ENCODE measurements at regions not wholly inside any gene's neighbourhood (a gene's known extent, or its start where the extent isn't known, plus 50 kb on each side); places are given as distances from the start of the nearest gene placed in this dataset.

DNA sequence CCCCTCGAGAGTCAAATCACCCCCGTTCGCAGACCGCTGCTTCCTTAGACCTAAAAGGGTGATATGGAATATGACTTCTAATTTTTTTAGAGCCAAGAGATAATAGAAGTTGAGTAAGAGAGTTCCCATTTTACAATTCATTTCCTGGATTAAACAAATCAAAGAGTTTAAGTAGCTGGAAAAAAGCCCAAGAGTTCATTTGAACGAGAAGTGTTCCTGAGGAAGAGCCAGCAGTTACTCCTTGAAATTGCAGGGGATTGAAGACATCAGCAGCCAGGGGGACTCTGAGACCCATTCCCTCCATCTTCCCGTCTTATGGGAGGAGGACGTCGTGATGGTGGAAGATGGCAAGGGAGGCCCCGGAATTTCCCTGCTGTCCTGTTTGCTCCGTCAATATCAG is 277.0 kb downstream of the WDR11 start:
- Histone ChIP-seq H3K36me3 (replicated peaks in 1 of 2; ENCODE audit: control insufficient read depth in 1 of 2, insufficient read depth in 2 of 2, low read length in 1 of 2) (no peaks in the 10 kb centered on the region), H3K9ac (no peak overlapping the region), H4K20me1 (ENCODE audit: insufficient read depth) (no peaks in the 10 kb centered on the region), H3K27ac (ENCODE audit: low read depth in 2 of 2, low read length in 1 of 2) (no peak overlapping the region), H3K9me3 (no peaks in the 10 kb centered on the region), H3K4me3 (ENCODE audit: low read depth in 2 of 2, low read length in 1 of 2) (no peak overlapping the region), H3K27me3 (ENCODE audit: insufficient read depth) (no peaks in the 10 kb centered on the region), H3F3A (replicated peaks; ENCODE audit: insufficient read depth) (no peaks in the 10 kb centered on the region), H2AFZ (ENCODE audit: low read depth) (no peak overlapping the region), H3K4me2 (no peak overlapping the region), H3K4me1 (ENCODE audit: control insufficient read depth in 1 of 2, insufficient read depth in 2 of 2, low read depth in 1 of 2, low read length in 1 of 2) (no peaks in the 10 kb centered on the region), H3K79me2 (ENCODE audit: insufficient read depth) (no peaks in the 10 kb centered on the region), H3K9me2 (no peaks in the 10 kb centered on the region)
- ChIA-PET CTCF (no interaction called here), POLR2A (interaction anchor here (0.6 kb wide), 1 partner anchor 90 kb away, joined by 3 read pairs; no protein-coding TSS in a partner anchor)
- WGBS (ENCODE audit: low lambda C conversion rate) = 44% methylated on average over 10 of the region's 10 CpGs
- no peak for TF ChIP-seq MEF2A (IDR thresholded peaks at IDR 0.05; ENCODE audit: borderline replicate concordance, low read depth)
- no peak for DNase-seq

DNA sequence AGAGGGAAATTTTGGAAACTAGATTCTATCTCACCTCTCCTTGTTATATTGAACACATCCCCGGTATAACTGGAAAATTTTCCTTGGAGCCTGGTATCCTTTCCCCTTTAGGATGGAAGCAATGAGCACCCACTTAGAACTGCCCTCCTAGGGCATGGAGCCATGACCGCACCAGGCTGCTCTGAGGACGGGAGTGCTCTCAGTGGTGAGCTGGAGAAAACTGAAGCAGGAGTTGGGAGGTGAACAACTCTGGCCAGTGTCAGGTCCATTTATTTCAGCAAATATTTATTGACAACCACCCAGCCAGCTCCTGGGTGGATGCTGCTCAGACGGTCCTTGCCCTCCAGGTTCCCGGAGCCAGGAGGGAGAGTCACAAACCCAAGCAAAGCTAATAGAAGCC is 278.1 kb downstream of the WDR11 start:
- no peak for DNase-seq
- ChIA-PET POLR2A (no interaction called here), CTCF (interaction anchor here (0.7 kb wide), 1 partner anchor 184 kb away, joined by 4 read pairs; no protein-coding TSS in a partner anchor)
- 33% methylated on average over 5 of the region's 5 CpGs for WGBS (ENCODE audit: low lambda C conversion rate)
- no peak overlapping the region for H2AFZ ChIP-seq (ENCODE audit: low read depth)
- no peaks in the 10 kb centered on the region for H3K9me2 ChIP-seq
- H3K9me3 ChIP-seq = no peaks in the 10 kb centered on the region
- no peak overlapping the region for H3K9ac ChIP-seq
- H3K79me2 ChIP-seq (ENCODE audit: insufficient read depth) = no peaks in the 10 kb centered on the region
- no peaks in the 10 kb centered on the region for H3K4me1 ChIP-seq (ENCODE audit: control insufficient read depth in 1 of 2, insufficient read depth in 2 of 2, low read depth in 1 of 2, low read length in 1 of 2)
- H3F3A ChIP-seq (replicated peaks; ENCODE audit: insufficient read depth) = no peaks in the 10 kb centered on the region
- H3K27ac ChIP-seq (ENCODE audit: low read depth in 2 of 2, low read length in 1 of 2) = no peak overlapping the region
- TF ChIP-seq, protein P1, sequence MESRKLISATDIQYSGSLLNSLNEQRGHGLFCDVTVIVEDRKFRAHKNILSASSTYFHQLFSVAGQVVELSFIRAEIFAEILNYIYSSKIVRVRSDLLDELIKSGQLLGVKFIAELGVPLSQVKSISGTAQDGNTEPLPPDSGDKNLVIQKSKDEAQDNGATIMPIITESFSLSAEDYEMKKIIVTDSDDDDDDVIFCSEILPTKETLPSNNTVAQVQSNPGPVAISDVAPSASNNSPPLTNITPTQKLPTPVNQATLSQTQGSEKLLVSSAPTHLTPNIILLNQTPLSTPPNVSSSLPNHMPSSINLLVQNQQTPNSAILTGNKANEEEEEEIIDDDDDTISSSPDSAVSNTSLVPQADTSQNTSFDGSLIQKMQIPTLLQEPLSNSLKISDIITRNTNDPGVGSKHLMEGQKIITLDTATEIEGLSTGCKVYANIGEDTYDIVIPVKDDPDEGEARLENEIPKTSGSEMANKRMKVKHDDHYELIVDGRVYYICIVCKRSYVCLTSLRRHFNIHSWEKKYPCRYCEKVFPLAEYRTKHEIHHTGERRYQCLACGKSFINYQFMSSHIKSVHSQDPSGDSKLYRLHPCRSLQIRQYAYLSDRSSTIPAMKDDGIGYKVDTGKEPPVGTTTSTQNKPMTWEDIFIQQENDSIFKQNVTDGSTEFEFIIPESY (IDR thresholded peaks at IDR 0.05; ENCODE audit: borderline replicate concordance, low read depth) = no peak
- H3K36me3 ChIP-seq (replicated peaks in 1 of 2; ENCODE audit: control insufficient read depth in 1 of 2, insufficient read depth in 2 of 2, low read length in 1 of 2) = no peaks in the 10 kb centered on the region
- H3K4me3 ChIP-seq (ENCODE audit: low read depth in 2 of 2, low read length in 1 of 2) = no peak overlapping the region
- no peak overlapping the region for H3K4me2 ChIP-seq
- H3K27me3 ChIP-seq (ENCODE audit: insufficient read depth) = no peaks in the 10 kb centered on the region
- H4K20me1 ChIP-seq (ENCODE audit: insufficient read depth) = no peaks in the 10 kb centered on the region

DNA sequence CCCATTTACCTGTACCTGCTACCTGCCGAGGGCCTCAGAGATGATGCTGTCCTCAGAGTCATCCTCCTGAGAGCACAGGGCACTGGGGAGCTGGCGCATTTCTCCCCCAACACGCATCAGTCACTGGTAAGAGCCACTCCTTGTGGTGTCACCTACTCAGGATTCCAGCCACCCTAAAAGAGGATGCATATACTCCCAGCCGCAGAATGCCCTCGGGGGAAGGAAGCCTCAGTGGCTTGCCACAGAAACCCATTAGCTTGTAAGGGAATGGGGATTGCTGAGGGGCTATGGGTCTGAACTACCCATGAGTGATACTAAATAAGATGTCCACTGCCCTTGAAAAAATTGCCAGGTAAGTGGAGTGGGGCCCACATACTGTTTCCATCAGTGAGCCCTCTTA is 279.2 kb downstream of the WDR11 start:
- Histone ChIP-seq H3K9me3 (no peaks in the 10 kb centered on the region), H3K36me3 (replicated peaks in 1 of 2; ENCODE audit: control insufficient read depth in 1 of 2, insufficient read depth in 2 of 2, low read length in 1 of 2) (no peaks in the 10 kb centered on the region), H4K20me1 (ENCODE audit: insufficient read depth) (no peaks in the 10 kb centered on the region), H3K27me3 (ENCODE audit: insufficient read depth) (no peaks in the 10 kb centered on the region), H2AFZ (ENCODE audit: low read depth) (no peak overlapping the region), H3K9me2 (no peaks in the 10 kb centered on the region), H3K79me2 (ENCODE audit: insufficient read depth) (no peaks in the 10 kb centered on the region), H3K9ac (no peak overlapping the region), H3F3A (replicated peaks; ENCODE audit: insufficient read depth) (no peaks in the 10 kb centered on the region), H3K4me3 (ENCODE audit: low read depth in 2 of 2, low read length in 1 of 2) (no peak overlapping the region), H3K27ac (ENCODE audit: low read depth in 2 of 2, low read length in 1 of 2) (no peak overlapping the region), H3K4me2 (no peak overlapping the region), H3K4me1 (ENCODE audit: control insufficient read depth in 1 of 2, insufficient read depth in 2 of 2, low read depth in 1 of 2, low read length in 1 of 2) (no peaks in the 10 kb centered on the region)
- DNase-seq = no peak
- ChIA-PET CTCF (interaction anchor here (1.2 kb wide), 1 partner anchor 478 kb away, joined by 4 read pairs; no protein-coding TSS in a partner anchor), POLR2A (no interaction called here)
- WGBS (ENCODE audit: low lambda C conversion rate) = 53% methylated on average over 3 of the region's 5 CpGs
- no peak for TF ChIP-seq GATA2 (CRISPR knock-in tag; IDR thresholded peaks at IDR 0.05)
- TF ChIP-seq TCF12 (IDR thresholded peaks at IDR 0.05) = no peak
- no peak for TF ChIP-seq EP300 (IDR thresholded peaks at IDR 0.05; ENCODE audit: borderline replicate concordance in 1 of 2, low read depth in 1 of 2, low read length in 1 of 2)
- TF ChIP-seq GABPA (IDR thresholded peaks at IDR 0.05; ENCODE audit: low read depth) = no peak

All from SK-N-SH (cell line).